ENCODE measurements at regions not wholly inside any gene's neighbourhood (a gene's known extent, or its start where the extent isn't known, plus 50 kb on each side); places are given as distances from the start of the nearest gene placed in this dataset.

- TF ChIP-seq CTCF (IDR thresholded peaks at IDR 0.05) (no peak), POLR2AphosphoS5 (IDR thresholded peaks at IDR 0.05) (no peak)
Observed at GRCh38 chr3:150077581-150078247, 107.0 kb upstream of the PFN2 start.
